C4-2B (cell line): ENCODE measurements at regions not wholly inside any gene's neighbourhood (a gene's known extent, or its start where the extent isn't known, plus 50 kb on each side); places are given as distances from the start of the nearest gene placed in this dataset.

Experiments
- H3K27ac ChIP-seq: fragments of 450-650 bp; 2 replicates; pipeline ENCODE4 v1.5.1; 2017
- ZFX ChIP-seq: fragments of 450-650 bp; IDR thresholded peaks from 2 replicates; pipeline ENCODE4 v1.6.1; 2017
- TF ChIP-seq, protein P1 (sequence below): fragments of 450-650 bp; conservative IDR thresholded peaks from 2 replicates; pipeline ENCODE4 v1.5.1; 2017; ENCODE audit warnings: mild to moderate bottlenecking

- TF ChIP-seq ZFX = no peak
- TF ChIP-seq, protein P1, sequence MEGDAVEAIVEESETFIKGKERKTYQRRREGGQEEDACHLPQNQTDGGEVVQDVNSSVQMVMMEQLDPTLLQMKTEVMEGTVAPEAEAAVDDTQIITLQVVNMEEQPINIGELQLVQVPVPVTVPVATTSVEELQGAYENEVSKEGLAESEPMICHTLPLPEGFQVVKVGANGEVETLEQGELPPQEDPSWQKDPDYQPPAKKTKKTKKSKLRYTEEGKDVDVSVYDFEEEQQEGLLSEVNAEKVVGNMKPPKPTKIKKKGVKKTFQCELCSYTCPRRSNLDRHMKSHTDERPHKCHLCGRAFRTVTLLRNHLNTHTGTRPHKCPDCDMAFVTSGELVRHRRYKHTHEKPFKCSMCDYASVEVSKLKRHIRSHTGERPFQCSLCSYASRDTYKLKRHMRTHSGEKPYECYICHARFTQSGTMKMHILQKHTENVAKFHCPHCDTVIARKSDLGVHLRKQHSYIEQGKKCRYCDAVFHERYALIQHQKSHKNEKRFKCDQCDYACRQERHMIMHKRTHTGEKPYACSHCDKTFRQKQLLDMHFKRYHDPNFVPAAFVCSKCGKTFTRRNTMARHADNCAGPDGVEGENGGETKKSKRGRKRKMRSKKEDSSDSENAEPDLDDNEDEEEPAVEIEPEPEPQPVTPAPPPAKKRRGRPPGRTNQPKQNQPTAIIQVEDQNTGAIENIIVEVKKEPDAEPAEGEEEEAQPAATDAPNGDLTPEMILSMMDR = no peak
- H3K27ac ChIP-seq = no peak overlapping the region
Measured at GRCh38 chr13:109873351-109874123, 87.2 kb upstream of the IRS2 start.

DNA sequence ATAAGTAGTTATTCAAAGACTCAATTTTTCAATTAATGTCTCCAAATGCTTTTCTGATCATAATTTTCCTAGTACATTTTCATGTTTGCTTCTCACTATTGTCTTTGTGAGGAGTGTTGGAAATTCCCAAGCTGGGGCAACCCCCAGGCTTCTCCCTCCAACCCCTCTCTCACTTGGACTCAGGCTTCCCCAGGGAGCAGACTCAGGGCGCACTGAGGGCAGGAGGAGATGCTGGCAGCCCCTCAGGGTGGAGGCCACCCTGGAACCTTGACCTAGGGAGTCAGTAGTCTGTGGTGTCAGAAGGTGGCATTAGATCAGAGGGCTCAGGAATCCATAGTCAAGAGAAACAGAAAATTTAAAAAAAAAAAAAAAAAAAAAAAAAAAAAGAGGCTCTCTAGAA is 86.5 kb upstream of the IRS2 start:
- no peak overlapping the region for H3K27ac ChIP-seq
- TF ChIP-seq ZFX = no peak
- TF ChIP-seq, protein P1 = no peak

GRCh38 chr13:109870696-109871370 is 84.5 kb upstream of the IRS2 start:
- no peak overlapping the region for H3K27ac ChIP-seq

GRCh38 chr13:109870274-109870673 is 83.9 kb upstream of the IRS2 start:
- H3K27ac ChIP-seq = no peak overlapping the region
- TF ChIP-seq, protein P1 = no peak
- TF ChIP-seq ZFX = no peak

More at GRCh38 chr13:109870696-109871370, 84.5 kb upstream of the IRS2 start:
- TF ChIP-seq ZFX = no peak
- TF ChIP-seq, protein P1 = no peak

GRCh38 chr13:109869312-109870237 is 83.2 kb upstream of the IRS2 start:
- TF ChIP-seq ZFX = no peak
- TF ChIP-seq, protein P1 = no peak
- H3K27ac ChIP-seq = peak overlapping the region; percentile 5; the same call in 1 of the 2 replicates

DNA sequence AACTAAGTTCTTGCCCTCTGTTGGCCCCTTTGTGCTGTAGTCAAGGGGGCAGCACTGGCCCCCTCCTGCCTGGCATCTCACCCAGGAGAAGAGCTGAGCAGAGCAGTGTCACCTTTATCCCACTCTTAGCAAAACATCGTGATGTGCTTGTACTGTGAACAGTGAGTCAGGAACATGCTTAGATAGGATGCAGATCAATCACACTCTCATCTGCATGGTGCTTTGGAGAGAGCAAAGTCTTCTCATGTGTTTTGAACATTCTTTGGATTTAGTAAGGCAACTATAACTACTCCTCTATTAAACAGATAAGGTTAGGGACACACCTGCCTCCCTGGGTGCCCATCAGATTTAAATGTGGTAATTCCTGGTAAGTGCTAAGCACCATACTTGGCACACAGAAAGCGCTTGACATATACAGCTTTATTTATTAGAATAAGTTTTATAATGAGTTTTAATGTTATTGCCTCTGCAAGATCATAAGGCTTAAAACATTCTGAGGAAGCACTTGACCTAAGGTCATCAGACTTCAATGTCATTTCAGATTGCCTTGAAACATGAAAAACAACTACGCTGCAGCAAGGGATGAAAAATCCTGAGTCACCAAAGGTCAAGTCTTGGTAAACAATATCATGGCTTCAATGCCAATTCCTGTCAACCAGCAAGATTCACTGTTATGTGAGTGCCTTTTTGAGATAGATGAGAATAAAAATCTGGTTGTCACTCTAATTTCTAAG is 82.4 kb upstream of the IRS2 start:
- TF ChIP-seq, protein P1 = no peak
- TF ChIP-seq ZFX = no peak
- H3K27ac ChIP-seq = 0 out of 2 replicates have a peak overlapping the region, but pooled peaks have one; percentile 5
